ENCODE measurements at regions not wholly inside any gene's neighbourhood (a gene's known extent, or its start where the extent isn't known, plus 50 kb on each side); places are given as distances from the start of the nearest gene placed in this dataset.

GRCh38 chr10:3408603-3409365 lies 236.2 kb upstream of the PITRM1 start:
- Histone ChIP-seq H2AK9ac (replicated peaks; ENCODE audit: low read depth, low read length, poor library complexity) (no peak overlapping the region), H4K5ac (ENCODE audit: low read depth, low read length) (no peak overlapping the region), H4K91ac (ENCODE audit: insufficient read depth, low read depth, low read length) (no peak overlapping the region), H3K36me3 (ENCODE audit: control insufficient read depth, insufficient read depth, low read length) (no peaks in the 10 kb centered on the region), H2BK15ac (ENCODE audit: low read depth, low read length) (no peak overlapping the region), H2BK5ac (ENCODE audit: low read depth, low read length, poor library complexity, severe bottlenecking) (no peak overlapping the region), H3K4me2 (ENCODE audit: low read depth, low read length) (no peak overlapping the region), H3K9ac (ENCODE audit: low read depth, low read length) (no peak overlapping the region), H3K27ac (ENCODE audit: insufficient read depth, low read length) (no peak overlapping the region), H3K18ac (ENCODE audit: low read depth, low read length) (no peak overlapping the region), H3K56ac (ENCODE audit: extremely low read depth, insufficient read depth, low read length) (no peak overlapping the region), H2BK20ac (ENCODE audit: low read depth, low read length) (no peak overlapping the region), H3K23ac (ENCODE audit: low read depth, low read length) (no peak overlapping the region), H3K79me1 (ENCODE audit: low read depth in 1 of 2, low read length in 2 of 2) (no peaks in the 10 kb centered on the region), H4K8ac (ENCODE audit: low read depth in 2 of 2, low read length in 2 of 2) (no peak overlapping the region), H3K27me3 (ENCODE audit: control insufficient read depth, insufficient read depth, low read length) (peaks cover 2% of the 10 kb centered on the region; the same call in 1 of the 2 replicates), H3K9me3 (ENCODE audit: control insufficient read depth, insufficient read depth, low read length) (peaks cover 4% of the 10 kb centered on the region), H2AFZ (replicated peaks; ENCODE audit: low read length, poor library complexity) (no peak overlapping the region), H3K4me3 (ENCODE audit: insufficient read depth, low read depth, low read length) (no peak overlapping the region), H3K4me1 (ENCODE audit: control insufficient read depth, insufficient read depth, low read length) (peaks cover 2% of the 10 kb centered on the region; the same call in 1 of the 2 replicates), H2AK5ac (ENCODE audit: low read depth, low read length) (peak overlapping the region; percentile 70), H4K20me1 (ENCODE audit: insufficient read depth, low read length) (no peaks in the 10 kb centered on the region), H2BK120ac (ENCODE audit: low read depth, low read length) (no peak overlapping the region), H3K4ac (ENCODE audit: low read depth, low read length) (no peak overlapping the region), H3K14ac (replicated peaks; ENCODE audit: low read depth, low read length) (no peak overlapping the region), H3K9me1 (ENCODE audit: insufficient read depth, low read length) (peaks cover 3% of the 10 kb centered on the region; the same call in 1 of the 2 replicates)
- intact Hi-C loops (cut with micrococcal nuclease): no loop called here
- no TSS peak for BruUV-seq (replicated peaks)
- ATAC-seq (ENCODE audit: low read depth) (no peak), DNase-seq (no peak)
- dilution Hi-C loops (cut with HindIII; ENCODE audit: low sequenced_read_pairs, unreplicated experiment): no loop called here
- ChIA-PET POLR2A (ENCODE audit: unreplicated experiment) (no interaction called here), CTCF (no interaction called here)
- no peak for TF ChIP-seq RAD21 (IDR thresholded peaks at IDR 0.05; ENCODE audit: low read length)
- no peak for TF ChIP-seq BHLHE40 (IDR thresholded peaks at IDR 0.05; ENCODE audit: low read depth, low read length)
- TF ChIP-seq MAFK (IDR thresholded peaks at IDR 0.05; ENCODE audit: low read depth, low read length): no peak
- TF ChIP-seq CTCF (conservative IDR thresholded peaks at IDR 0.05; ENCODE audit: low read depth, low read length): no peak
- TF ChIP-seq RFX5 (IDR thresholded peaks at IDR 0.05; ENCODE audit: low read depth, low read length): no peak
- no peak for TF ChIP-seq USF2 (IDR thresholded peaks at IDR 0.05; ENCODE audit: low read depth, low read length)
- TF ChIP-seq FOS (IDR thresholded peaks at IDR 0.05; ENCODE audit: low read depth, low read length): no peak
- no peak for TF ChIP-seq NFE2L2 (IDR thresholded peaks at IDR 0.05; ENCODE audit: low read depth, low read length)
- no peak for TF ChIP-seq SMC3 (IDR thresholded peaks at IDR 0.05; ENCODE audit: low read depth, low read length)
- TF ChIP-seq MAZ (IDR thresholded peaks at IDR 0.05; ENCODE audit: borderline replicate concordance, low read depth, low read length): no peak
- no peak for TF ChIP-seq MXI1 (IDR thresholded peaks at IDR 0.05; ENCODE audit: borderline replicate concordance, low read depth, low read length)
- 97% methylated on average over 4 of the region's 6 CpGs; no CpG with 5 or more reads in 1 of the 2 experiments for WGBS, 2 experiments (ENCODE audit: extremely low coverage in 2 of 2, insufficient read length in 1 of 2)
- in situ Hi-C loops (cut with MboI; ENCODE audit: low sequenced_read_pairs): no loop called here
